ENCODE measurements at regions not wholly inside any gene's neighbourhood (a gene's known extent, or its start where the extent isn't known, plus 50 kb on each side); places are given as distances from the start of the nearest gene placed in this dataset.

DNA sequence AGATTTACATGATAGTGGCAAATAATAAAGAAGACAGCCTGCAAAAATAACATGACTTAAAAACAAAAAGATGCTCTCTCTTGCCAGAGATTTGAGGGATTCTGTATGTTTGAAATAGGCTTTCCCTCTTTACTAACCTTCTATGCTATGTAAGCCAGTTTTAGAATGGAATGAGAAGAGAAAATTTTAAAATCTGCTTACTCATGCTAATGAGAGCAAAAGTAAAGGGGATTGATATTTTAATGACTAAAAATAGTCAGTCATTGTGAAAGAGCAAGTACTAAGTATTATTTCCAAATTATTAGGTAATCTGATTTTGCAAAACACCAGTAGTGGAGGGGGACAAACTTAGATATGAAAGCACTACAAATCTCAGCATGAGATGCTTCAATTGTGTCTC lies 563.3 kb upstream of the ADGRB3 start:
- Histone ChIP-seq H3K56ac (replicated peaks; ENCODE audit: insufficient read length, low read depth, low read length) (no peak overlapping the region), H3K9ac (replicated peaks in 1 of 4; ENCODE audit: extremely low read depth in 1 of 4, low read depth in 3 of 4, low read length in 3 of 4) (no peak overlapping the region), H3K79me1 (ENCODE audit: low read depth, low read length) (no peaks in the 10 kb centered on the region), H4K20me1 (replicated peaks in 1 of 2; ENCODE audit: control insufficient read depth in 1 of 2, insufficient read depth in 2 of 2, low read length in 2 of 2) (no peaks in the 10 kb centered on the region), H3K14ac (ENCODE audit: insufficient read length) (no peak overlapping the region), H3K23me2 (ENCODE audit: low read depth, low read length) (no peaks in the 10 kb centered on the region), H2BK20ac (ENCODE audit: low read length) (no peak overlapping the region), H4K8ac (ENCODE audit: extremely low read depth, insufficient read depth, low read length) (no peak overlapping the region), H2BK5ac (ENCODE audit: low read depth, low read length) (no peak overlapping the region; the same call in 1 of the 2 replicates), H3K79me2 (ENCODE audit: control insufficient read depth in 1 of 2, insufficient read depth in 2 of 2, low read length in 2 of 2) (no peaks in the 10 kb centered on the region), H3K27ac (ENCODE audit: low read depth, low read length) (no peak overlapping the region), H2AK5ac (ENCODE audit: low read depth, low read length) (no peak overlapping the region), H2BK120ac (replicated peaks; ENCODE audit: low read depth, low read length) (peak overlapping the region; percentile 94), H3K27me3 (replicated peaks in 1 of 4; ENCODE audit: control insufficient read depth in 3 of 4, extremely low read depth in 1 of 4, insufficient read depth in 3 of 4, low read length in 3 of 4) (no peaks in the 10 kb centered on the region), H3K4me3 (ENCODE audit: extremely low read depth in 1 of 4, insufficient read depth in 2 of 4, low read depth in 3 of 4, low read length in 4 of 4) (no peak overlapping the region), H4K5ac (ENCODE audit: insufficient read length, low read depth, low read length) (no peak overlapping the region), H2BK12ac (ENCODE audit: low read depth, low read length) (no peak overlapping the region), H3K9me3 (ENCODE audit: insufficient read depth in 2 of 2, low read depth in 1 of 2, low read length in 1 of 2) (no peaks in the 10 kb centered on the region), H3K4ac (replicated peaks; ENCODE audit: insufficient read length, low read depth, low read length) (no peak overlapping the region), H3K23ac (ENCODE audit: insufficient read length) (no peak overlapping the region), H4K91ac (replicated peaks; ENCODE audit: insufficient read length, low read length) (peak overlapping the region; percentile 88), H3K36me3 (ENCODE audit: control insufficient read depth in 2 of 4, insufficient read depth in 4 of 4, low read length in 3 of 4) (no peaks in the 10 kb centered on the region), H3K4me1 (replicated peaks in 1 of 4; ENCODE audit: control insufficient read depth in 3 of 4, insufficient read depth in 4 of 4, low read length in 3 of 4) (peaks cover 0 to 11% (median 6%) of the 10 kb centered on the region in 4 experiments; a peak in 3 of 7 replicates), H2BK15ac (ENCODE audit: low read length) (no peak overlapping the region), H2AFZ (ENCODE audit: low read length) (no peak overlapping the region), H3K18ac (ENCODE audit: extremely low read depth, low read length) (no peak overlapping the region), H3K4me2 (ENCODE audit: insufficient read depth in 1 of 2, low read depth in 2 of 2, low read length in 2 of 2) (no peak overlapping the region; a peak in 1 of 4 replicates)
- no peak for FAIRE-seq
- DNase-seq (ENCODE audit: low read depth in 1 of 2, low spot score in 2 of 2): no peak
- POLR2A ChIA-PET (ENCODE audit: partially characterized antibody): interaction anchor here (1.3 kb wide), 1 partner anchor 32 kb away, joined by 6 read pairs; no protein-coding TSS in a partner anchor
- CTCF ChIA-PET (ENCODE audit: partially characterized antibody): no interaction called here
- no peak for TF ChIP-seq CHD7 (IDR thresholded peaks at IDR 0.05; ENCODE audit: insufficient replicate concordance, low read length)
- TF ChIP-seq BACH1 (IDR thresholded peaks at IDR 0.05; ENCODE audit: low read length): no peak; the same call in 1 of the 2 replicates

All from H1 (cell line).